ENCODE measurements at regions not wholly inside any gene's neighbourhood (a gene's known extent, or its start where the extent isn't known, plus 50 kb on each side); places are given as distances from the start of the nearest gene placed in this dataset.

DNA sequence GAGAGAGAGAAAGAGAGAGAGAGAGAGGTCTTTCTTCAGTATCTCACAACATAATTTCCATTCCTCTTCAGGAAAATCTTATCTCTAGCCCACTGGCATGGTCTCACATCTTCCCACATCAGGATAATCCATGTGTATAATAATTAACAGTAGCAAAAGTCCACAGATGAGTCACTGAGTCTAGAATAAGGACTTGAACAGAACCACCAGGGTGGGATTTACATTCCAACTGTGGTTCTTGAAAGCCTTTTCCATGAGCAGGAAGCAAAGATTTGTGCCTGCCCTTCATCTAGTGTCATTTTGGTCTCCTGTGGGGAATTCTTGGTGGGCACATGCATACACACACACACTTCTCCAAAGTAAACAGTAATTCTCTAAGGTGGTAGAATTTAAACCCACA, 107.1 kb upstream of the TCF4 start:
- TF ChIP-seq, protein P1, sequence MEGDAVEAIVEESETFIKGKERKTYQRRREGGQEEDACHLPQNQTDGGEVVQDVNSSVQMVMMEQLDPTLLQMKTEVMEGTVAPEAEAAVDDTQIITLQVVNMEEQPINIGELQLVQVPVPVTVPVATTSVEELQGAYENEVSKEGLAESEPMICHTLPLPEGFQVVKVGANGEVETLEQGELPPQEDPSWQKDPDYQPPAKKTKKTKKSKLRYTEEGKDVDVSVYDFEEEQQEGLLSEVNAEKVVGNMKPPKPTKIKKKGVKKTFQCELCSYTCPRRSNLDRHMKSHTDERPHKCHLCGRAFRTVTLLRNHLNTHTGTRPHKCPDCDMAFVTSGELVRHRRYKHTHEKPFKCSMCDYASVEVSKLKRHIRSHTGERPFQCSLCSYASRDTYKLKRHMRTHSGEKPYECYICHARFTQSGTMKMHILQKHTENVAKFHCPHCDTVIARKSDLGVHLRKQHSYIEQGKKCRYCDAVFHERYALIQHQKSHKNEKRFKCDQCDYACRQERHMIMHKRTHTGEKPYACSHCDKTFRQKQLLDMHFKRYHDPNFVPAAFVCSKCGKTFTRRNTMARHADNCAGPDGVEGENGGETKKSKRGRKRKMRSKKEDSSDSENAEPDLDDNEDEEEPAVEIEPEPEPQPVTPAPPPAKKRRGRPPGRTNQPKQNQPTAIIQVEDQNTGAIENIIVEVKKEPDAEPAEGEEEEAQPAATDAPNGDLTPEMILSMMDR (IDR thresholded peaks at IDR 0.05), result no peak
- TF ChIP-seq EZH2phosphoT487 (IDR thresholded peaks at IDR 0.05), result no peak
